Kasumi-1 (cell line): ENCODE measurements at regions not wholly inside any gene's neighbourhood (a gene's known extent, or its start where the extent isn't known, plus 50 kb on each side); places are given as distances from the start of the nearest gene placed in this dataset.
A peak's percentile ranks its signal among the peaks of the same experiment; 100 is the strongest.

Experiments
- DNase-seq, 2 experiments: peaks; one replicate each; lab custom pipeline; 2025; lab: John Stamatoyannopoulos, UW

DNA sequence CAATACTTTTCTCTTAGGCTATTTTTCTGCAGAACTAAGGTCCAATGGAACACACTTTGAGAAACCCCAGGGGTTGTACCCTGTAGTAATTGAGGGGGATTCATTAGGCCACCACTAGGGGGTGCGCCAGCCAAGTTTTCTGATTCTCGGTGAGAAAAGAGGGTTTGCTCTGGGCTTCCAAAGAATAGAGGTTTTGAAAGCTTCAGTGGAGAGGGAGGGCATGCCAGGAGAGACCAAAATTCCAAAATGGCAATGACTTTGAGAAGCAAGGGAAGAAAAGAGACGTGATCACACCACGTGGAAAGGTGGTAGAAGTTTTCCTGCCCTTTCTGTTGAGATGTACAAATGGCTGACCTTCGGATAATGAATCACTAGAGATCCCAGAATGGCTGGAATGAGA, 323.3 kb downstream of the RPS6KC1 start:
- peak; percentile 57 to 76 for DNase-seq

GRCh38 chr1:213375002-213375401, 324.0 kb downstream of the RPS6KC1 start:
- DNase-seq, result no peak

DNA sequence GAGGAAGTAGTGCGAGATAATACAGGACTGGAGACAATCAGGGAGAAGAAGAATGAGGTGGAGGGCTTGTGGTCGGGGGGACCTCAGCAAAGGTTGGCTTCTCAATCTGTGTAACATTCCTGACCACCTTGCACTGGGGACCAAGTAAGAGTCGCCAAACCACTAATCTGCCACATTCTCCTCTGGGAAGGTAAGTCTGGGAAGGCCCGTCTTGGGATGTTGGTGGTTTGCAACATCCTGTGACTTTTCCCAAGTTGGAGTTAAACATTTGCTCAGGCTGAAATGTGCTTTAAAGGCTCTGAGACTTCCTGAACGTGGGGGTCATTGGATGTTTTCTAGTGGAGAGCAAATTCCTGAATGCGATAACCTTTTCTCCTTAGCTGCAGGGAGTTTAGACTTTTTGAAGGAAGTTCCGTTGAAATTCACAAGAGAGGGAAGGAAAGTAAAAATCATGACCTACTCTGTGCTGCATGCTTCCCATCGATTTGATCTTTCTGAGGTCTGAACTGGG, 325.9 kb downstream of the RPS6KC1 start:
- DNase-seq, result no peak

GRCh38 chr1:213380865-213381264, 329.8 kb downstream of the RPS6KC1 start:
- no peak for DNase-seq

- no peak for DNase-seq
Observed at GRCh38 chr1:213381572-213382084, 330.6 kb downstream of the RPS6KC1 start.

DNA sequence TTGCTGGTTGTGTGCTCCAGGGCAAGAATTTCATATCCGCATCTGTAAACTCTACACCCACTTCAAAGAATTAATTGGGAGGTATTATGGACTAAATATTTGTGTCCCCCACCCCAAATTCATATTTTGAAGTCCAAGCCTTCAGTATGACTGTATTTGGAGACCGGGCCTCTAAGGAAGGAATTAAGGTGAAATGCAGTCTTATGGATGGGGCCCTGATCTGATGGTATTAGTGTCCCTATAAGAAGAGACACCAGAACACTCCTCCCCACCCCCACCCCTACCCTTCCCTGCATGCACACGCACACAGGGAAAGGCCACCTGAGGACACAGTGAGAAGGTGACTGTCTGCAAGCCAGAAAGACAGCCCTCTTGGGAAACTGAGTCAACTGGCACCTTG, 332.4 kb downstream of the RPS6KC1 start:
- DNase-seq, result no peak

GRCh38 chr1:213385201-213385600, 334.2 kb downstream of the RPS6KC1 start:
- no peak for DNase-seq

DNA sequence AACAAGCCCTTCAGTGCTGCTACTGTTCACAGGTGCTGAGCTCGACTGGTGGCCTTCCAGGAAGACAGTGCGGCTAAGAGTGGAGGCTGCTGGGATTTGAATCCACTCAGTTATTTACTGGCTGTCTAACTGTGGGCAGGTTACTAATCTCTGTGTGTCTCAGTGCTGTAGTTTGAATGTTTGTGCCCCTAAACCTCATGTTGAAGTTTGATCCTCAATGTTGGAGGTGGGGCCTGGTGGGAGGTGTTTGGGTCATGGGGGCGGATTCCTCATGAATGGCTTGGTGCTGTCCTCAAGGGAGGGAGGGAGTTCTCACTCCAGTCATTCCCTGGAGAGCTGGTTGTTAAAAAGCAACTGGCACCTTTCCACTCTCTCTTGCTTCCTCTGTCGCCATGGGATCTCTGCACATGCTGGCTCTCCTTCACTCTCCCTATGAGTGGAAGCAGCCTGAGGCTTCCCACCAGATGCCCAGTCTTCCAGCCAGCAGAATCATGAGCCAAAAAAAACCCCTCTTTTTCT, 334.8 kb downstream of the RPS6KC1 start:
- DNase-seq, result no peak

DNA sequence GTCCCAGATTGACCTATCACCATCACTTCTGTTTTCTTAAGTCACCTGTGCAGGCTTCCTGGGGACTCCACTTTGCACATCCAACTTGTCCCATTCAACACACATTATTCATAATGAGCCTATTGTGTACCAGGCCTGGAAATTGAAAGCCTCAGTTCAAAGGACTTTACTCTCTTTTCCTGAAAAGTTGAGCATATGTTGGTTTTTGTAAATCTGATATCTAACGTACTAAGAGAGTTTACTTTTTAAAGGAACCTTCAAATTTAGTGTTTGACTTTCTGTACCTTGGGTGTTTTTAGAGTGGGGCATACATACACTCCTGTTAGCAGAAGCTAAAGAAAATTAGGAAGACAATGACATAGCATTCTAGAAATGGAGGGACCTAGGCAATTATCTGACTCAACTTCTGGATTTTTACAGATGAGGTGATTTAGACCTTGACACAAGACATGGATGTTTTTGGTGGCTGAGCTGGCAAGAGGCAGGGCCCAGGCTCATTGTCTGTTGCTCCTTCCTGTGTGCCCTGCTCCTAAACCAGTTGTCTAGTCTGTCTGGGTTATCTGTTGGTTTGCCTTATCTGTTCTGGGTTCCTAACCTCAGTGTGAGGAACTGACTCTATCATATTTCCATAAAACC, 336.5 kb downstream of the RPS6KC1 start:
- DNase-seq, result no peak

GRCh38 chr1:213388199-213388598, 337.2 kb downstream of the RPS6KC1 start:
- no peak for DNase-seq

DNA sequence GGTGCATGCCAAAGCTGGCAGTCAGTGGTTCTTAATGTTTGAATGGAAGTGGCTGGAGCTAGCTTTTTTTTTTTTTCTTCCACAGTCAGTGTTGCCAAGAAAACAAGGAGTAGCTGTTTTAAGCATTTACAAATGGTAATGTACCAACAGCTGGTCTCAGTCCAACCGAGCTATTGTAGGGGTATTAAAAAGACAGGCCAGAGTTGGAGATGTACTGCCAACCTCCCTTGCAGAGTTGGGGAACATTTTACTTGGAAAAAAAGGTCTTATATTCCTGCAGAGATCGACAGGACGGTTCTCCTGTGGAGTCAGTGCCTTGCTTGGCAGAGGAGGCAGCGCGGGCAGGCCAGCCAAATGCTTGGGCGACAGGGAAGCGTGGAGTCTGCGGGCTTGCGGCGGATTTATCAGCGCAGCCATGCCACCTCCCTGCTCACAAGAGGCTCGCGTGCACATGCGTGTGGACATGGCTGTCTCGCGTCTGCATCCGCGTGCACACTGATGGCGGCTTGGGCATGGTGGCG, 338.1 kb downstream of the RPS6KC1 start:
- no peak for DNase-seq

- DNase-seq, result no peak
Observed at GRCh38 chr1:213391445-213391844, 340.4 kb downstream of the RPS6KC1 start.

DNA sequence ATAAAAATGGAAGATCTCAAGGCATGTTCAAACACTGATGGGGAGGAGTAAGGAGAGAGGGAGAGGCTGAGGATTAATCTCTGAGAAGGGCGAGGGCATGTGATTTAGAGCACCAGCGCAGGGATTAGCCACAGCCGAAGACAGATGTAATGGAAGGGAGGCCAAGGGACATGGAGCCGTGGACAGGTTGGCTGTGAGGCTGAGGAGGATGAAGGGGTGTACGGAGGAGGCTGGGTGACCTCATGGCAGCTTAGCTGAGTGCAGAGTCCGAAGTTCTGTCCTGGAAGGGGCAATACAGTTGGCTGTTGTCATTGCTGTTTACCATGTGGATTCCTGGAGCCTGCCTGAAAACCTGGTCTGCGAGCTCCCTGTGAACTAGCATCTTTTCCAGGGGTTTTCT, 342.8 kb downstream of the RPS6KC1 start:
- no peak for DNase-seq

DNA sequence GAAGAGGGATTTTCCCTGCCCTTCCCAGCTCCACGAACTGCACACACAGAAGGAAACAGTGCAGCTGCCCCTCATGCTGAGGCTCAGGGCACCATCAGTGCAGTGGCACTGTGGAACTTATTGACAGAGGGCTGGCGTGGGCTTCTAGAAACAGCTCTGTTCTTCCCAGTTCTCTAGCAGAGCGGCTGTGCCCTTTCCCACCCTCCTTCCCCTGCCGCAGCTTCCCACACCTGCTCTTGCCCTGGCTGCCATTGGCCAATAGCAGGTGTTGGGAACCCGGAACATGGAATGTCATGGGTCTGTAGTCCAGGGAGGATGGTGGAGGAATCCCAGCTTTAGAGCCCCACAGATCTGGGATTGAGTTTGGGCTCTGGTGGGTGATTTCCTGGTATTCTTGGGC, 343.8 kb downstream of the RPS6KC1 start:
- DNase-seq, result no peak

GRCh38 chr1:213397638-213398037, 346.6 kb downstream of the RPS6KC1 start:
- no peak for DNase-seq

- DNase-seq, result no peak
Observed at GRCh38 chr1:213399695-213400094, 348.7 kb downstream of the RPS6KC1 start.

GRCh38 chr1:213409208-213409631, 358.2 kb downstream of the RPS6KC1 start:
- no peak for DNase-seq

GRCh38 chr1:213409971-213410370, 358.9 kb downstream of the RPS6KC1 start:
- no peak for DNase-seq

GRCh38 chr1:213414346-213414745, 363.3 kb downstream of the RPS6KC1 start:
- no peak for DNase-seq

GRCh38 chr1:213414911-213415310, 363.9 kb downstream of the RPS6KC1 start:
- no peak for DNase-seq

- DNase-seq, result no peak
Observed at GRCh38 chr1:213415691-213416380, 364.8 kb downstream of the RPS6KC1 start.

- DNase-seq, result no peak
Observed at GRCh38 chr1:213416461-213417224, 365.6 kb downstream of the RPS6KC1 start.
